GM18907 (cell line): ENCODE measurements at regions not wholly inside any gene's neighbourhood (a gene's known extent, or its start where the extent isn't known, plus 50 kb on each side); places are given as distances from the start of the nearest gene placed in this dataset.
"Not testable (repeated sequence)": the region's sequence is repeated elsewhere in the genome, so short reads cannot be mapped to it uniquely, and the experiment has no call there.

Experiments
- ATAC-seq: cut with Tn5 transposase; IDR thresholded peaks from one replicate; pipeline ENCODE4 v1.9.1; 2021; ENCODE audit warnings: mild to moderate bottlenecking, moderate library complexity; ENCODE audit not compliant: unreplicated experiment

DNA sequence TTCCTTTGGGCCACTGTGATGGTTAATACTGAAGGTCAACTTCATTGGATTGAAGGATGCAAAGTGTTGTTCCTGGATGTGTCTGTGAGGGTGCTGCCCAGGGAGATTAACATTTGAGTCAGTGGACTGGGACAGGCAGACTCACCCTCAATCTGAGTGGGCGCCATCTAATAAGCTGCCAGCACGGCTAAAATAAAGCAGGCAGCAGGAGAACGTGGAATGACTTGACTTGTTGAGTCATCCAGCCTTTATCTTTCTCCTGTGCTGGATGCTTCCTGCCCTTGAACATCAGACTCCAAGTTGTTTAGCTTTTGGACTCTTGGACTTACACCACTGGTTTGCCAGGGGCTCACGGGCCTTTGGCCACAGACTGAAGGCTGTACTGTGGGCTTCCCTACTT, 1046.9 kb downstream of the TYW1 start:
- no peak for ATAC-seq

DNA sequence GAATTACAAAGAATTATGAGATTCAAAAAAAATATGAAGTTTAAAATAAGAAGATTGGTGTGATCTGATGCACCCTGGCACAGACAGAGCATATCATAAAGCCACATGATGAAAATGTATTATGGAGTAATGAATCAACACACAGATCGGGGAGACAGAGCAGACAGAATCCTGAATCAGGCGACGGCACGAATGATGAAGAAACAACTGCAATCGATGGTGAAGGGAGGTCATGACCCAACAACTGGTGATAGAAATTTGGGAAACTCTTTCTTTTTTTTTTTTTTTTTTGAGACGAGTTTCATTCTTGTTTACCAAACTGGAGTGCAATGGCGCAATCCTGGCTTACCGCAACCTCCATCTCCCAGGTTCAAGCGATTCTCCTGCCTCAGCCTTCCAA, 1054.0 kb downstream of the TYW1 start:
- no peak for ATAC-seq

DNA sequence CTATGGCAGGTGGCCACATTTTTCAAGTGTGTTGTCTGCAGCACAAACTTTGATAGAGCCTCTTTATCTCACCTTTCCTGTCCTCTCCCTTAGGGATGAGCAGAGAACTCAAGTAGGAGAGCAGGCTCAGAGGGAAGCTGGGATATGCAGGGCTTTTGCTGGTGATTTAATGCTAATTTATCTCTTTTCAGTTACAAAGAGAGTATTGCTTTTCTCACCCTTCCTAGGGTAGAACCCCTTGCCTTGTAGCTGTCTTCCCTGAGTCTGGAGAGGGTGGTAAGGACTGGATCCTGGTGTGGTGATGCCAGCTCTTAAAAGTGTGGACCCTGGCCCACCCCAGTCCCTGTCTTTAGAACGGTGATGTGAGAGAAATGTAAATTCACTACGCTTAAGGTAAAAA, 1061.4 kb downstream of the TYW1 start:
- no peak for ATAC-seq

DNA sequence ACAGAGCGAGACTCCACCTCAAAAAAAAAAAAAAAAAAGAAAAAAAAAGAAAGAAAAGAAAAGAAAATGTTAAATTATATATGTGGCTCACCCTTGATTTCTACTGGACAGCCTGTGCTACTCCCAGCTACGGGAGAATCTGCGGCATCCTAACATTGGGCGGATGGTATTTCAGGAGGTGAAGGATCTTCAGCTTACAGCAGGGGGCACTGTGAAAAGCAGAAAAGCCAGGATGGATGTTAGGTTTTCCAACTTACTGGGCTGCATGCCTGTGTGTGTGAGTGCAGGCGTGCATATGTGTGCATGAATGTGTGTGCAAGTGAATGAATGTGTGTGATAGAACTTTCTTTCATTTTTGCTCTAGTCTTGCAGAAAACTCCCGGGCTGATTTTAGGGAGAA, 1066.5 kb downstream of the TYW1 start:
- ATAC-seq: no peak

DNA sequence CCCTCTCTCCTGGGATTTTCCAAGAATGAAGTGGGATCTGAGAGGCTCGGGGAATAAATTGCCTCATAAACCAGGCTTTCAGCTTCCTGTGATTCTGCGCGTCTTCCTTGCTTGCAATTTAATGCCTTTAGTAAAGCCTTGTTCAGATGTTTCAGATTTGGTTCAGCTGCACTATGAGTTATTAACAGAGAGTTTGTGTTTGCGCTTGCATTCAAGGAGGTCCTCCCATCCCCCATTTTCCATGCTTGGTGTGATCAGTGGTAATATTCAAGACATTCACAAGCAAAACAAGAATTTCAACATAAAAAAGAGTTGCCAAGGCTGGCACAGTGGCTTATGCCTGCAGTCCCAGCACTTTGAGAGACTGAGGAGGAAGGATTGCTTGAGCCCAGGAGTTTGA, 1068.9 kb downstream of the TYW1 start:
- ATAC-seq: no peak

DNA sequence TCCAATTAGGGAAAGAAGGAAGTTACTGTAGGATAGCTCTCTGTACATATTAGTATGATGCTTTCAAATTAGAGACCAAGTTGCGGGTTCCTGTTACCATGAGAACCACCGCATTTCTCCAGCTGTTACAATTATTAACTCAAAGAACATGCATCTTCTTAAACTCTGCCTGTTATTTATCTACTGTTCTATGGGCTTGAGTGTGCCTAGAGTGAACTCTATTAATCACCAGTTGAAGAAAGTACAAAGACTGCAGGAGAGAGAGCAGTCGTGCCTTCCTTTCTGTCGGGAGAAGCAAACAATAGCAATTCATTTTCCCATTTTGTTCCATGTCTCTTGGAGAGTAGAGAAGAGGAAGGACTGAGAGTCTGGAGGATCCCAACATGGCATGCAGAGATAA, 1071.2 kb downstream of the TYW1 start:
- ATAC-seq: no peak

DNA sequence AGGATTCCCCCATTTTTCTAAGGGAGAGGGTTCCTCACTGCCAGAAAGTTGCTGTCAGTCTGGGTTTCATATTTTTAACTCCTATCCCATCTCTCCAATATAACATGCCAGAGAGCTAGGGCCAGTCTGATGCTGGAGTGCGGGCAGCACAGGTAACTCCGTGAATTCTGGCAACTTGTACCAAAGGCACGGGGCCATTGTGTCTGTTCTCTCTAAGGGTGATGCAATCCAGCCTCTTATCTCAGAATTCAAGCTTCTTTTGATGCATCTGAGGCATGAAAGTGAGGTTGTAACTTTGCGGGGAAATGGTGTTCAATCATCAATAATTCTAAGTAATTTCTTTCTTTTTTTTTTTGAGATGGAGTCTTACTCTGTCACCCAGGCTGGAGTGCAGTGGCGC, 1074.4 kb downstream of the TYW1 start:
- no peak for ATAC-seq

DNA sequence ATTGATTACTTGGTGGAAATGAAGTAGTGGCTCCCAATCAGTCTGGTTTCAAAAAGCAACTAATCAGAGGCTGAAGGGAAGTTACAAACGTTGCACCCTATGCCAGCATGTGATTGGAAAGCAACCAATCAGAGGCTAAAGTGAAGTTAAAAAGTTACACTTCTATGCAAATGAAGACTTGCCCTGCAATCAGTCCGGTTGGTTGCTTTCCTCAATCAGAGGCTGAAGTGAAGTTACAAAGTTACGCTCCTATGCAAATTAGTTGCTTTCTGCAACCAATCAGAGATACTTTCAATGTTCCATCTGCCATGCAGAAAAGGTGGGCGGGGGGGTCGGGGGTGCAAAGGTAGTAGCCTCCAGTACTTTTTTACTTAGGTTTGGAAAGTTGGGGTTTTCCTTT, 1077.1 kb downstream of the TYW1 start:
- no peak for ATAC-seq

DNA sequence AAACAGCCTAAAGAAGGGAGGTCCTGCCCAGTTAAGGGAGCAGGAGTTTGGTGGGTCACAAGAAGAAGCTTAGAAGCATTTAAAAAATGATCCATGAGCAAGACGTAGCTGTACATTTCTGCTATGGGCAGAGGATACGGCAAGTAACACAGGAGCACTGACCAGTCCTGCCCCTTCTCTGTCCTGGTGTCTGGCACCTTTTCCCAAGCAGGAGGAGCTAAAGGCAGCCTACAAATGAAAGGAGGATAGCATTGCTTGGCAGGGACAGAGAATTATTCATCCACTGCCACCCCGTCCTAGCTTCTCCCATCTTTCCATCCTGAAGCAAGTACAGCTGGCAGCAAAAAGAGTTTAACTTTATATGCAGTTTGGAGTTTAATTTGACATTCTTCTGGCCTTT, 1077.6 kb downstream of the TYW1 start:
- no peak for ATAC-seq

DNA sequence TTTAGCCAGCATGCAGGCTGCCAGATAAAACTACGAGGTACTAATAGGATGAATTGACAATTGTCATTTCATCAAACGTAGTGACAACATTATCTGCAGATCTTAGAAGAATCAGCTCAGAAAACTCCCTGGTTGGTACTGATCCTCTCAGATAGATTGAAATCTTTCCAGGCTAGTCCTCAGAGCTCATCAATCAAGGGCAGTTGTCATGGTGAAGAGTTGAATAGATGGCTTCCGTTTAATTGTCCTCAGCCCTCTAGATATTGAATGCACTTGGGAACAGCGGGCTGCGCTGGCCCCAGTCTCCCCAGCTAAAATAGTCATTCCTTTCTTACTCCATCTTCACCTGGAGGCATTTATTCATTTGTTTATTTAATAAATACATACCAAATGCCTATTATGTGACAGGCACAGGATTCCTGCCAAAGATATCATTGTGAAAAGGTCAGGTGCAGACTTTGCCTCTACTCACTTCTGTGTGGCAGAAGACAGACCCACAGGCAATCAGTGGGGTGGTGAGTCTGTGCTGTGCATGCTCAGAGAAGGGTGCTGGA, 1081.6 kb downstream of the TYW1 start:
- ATAC-seq: no peak

DNA sequence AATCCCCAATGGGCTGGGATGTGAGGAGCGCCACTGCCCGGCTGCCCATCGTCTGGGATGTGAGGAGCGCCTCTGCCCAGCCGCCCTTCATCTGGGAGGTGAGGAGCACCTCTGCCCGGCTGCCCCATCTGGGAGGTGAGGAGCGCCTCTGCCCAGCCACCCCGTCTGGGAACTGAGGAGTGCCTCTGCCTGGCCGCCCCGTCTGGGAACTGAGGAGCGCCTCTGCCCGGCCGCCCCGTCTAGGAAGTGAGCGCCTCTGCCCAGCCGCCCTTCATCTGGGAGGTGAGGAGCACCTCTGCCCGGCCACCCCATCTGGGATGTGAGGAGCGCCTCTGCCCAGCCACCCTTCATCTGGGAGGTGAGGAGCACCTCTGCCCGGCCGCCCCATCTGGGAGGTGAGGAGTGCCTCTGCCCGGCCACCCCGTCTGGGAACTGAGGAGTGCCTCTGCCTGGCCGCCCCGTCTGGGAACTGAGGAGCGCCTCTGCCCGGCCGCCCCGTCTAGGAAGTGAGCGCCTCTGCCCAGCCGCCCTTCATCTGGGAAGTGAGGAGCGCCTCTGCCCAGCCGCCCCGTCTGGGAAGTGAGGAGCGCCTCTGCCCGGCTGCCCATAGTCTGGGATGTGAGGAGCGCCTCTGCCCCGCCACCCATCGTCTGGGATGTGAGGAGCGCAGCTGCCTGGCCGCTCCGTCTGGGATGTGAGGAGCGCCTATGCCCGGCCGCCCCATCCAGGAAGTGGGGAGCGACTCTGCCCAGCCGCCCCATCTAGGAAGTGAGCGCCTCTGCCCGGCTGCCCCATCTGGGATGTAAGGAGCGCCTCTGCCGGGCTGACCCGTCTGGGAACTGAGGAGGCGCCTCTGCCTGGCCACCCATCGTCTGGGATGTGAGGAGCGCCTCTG, 1085.7 kb downstream of the TYW1 start:
- ATAC-seq: not testable (repeated sequence)

DNA sequence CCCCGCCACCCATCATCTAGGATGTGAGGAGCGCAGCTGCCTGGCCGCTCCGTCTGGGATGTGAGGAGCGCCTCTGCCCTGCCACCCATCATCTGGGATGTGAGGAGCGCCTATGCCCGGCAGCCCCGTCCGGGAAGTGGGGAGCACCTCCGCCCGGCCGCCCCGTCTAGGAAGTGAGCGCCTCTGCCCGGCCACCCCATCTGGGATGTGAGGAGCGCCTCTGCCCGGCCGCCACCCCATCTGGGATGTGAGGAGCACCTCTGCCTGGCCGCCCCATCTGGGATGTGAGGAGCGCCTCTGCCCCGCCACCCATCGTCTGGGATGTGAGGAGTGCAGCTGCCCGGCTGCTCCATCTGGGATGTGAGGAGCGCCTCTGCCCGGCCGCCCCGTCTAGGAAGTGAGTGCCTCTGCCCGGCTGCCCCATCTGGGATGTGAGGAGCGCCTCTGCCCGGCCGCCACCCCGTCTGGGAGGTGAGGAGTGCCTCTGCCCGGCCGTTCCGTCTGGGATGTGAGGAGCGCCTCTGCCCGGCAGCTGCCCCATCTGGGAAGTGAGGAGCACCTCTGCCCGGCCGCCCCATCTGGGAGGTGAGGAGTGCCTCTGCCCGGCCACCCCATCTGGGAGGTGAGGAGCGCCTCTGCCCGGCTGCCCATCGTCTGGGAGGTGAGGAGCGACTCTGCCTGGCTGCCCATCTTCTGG, 1086.5 kb downstream of the TYW1 start:
- not testable (repeated sequence) for ATAC-seq

DNA sequence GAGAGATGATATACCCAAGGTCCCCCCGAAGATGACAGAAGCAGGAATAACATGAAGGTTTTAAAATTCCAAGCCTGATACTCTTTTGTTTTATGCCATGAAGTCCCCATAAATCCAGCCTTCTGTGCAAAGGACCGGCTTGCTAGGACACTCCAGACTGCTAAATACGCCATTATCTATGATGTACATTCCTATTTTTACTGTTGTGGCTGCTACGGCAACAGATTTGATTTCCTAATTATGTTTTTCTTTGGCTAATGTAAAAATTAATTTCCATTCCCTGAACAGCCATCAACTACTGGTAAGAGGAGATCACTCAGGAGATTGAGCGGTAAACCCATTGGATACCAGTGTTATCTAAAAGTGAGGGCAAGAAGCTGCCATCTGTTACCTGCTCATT, 1090.8 kb downstream of the TYW1 start:
- ATAC-seq: no peak

DNA sequence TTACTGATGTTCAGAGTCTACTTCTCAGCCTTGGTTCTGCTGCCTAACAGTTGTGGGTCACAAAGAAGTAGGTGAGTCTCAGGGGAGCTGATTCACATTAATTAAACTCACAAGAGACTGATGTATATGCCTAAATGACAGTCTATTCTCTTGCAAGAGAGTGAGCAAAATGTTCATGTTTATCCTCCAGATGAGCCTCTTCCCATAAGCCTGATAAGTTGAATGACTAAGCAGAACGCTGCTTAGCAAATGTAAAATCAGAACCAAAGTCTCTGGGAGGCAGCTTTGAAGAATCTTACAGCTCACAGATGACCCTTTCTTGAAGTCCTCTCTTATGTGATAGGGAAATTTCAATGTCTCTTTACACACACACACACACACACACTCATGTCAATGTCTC, 1092.2 kb downstream of the TYW1 start:
- ATAC-seq: no peak

DNA sequence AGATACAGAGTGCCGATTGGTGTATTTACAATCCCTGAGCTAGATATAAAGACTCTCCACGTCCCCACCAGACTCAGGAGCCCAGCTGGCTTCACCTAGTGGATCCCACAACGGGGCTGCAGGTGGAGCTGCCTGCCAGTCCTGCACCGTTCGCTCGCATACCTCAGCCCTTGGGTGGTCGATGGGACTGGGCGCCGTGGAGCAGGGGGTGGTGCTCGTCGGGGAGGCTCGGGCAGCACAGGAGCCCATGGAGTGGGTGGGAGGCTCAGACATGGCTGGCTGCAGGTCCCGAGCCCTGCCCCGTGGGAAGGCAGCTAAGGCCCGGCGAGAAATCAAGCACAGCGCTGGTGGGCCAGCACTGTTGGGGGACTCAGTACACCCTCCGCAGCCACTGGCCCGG, 1093.6 kb downstream of the TYW1 start:
- ATAC-seq: not testable (repeated sequence)

DNA sequence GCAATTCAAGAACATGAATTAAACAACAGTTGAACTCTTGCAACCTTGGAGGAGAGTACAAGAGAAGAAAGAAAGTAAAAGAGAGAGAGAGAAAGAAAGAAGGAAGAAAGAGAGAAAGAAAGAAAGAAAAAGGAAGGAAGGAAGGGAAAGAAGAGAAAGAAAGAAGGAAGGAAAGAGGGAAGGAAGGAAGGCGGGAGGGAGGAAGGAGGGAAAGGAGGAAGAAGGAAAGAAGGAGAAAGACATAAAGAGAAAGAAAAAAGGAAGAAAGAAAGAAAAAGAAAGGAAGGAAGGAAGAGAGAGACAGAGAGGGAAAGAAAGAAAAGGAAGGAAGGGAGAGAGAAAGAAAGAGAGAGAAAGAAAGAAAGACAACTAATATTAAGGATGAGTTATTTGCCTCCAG, 1106.7 kb downstream of the TYW1 start:
- ATAC-seq: no peak

DNA sequence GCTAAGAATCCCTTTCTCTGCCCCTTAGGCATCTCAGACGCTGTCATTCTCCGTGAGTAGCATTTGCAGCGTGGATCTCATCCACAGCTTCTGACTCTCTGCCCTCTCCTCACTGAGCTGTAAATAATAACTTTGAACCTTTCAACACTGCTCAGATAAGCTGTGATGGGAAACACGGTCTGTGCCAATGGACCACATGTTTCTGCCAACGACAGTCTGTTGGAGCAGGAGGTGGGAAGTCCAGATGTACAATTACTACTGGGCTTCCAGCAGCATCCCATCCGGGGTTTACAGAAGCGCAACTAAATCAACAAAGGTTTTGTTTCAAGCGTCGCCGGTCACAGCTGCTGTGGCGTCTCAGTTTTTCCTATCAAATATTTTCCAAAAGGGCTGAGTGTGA, 1110.6 kb downstream of the TYW1 start:
- ATAC-seq: no peak

DNA sequence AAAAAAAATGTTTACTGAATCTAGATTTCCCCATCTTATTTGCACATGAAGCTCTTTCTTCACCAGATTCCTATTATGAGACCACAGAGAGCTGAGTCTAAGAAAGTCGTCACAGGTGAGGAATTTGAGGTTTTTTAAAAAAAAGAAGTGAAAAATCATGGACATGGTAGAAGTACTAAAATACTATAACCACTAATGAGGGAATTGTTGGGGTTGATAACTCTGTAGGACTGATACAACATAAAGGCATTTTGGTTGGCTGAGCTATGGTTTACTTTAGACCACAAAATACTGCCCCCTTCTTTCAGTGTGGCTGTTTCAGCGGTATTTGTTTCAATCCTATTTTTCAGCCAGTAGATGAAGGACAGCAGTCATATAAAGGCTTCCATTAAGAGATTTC, 1111.3 kb downstream of the TYW1 start:
- no peak for ATAC-seq

DNA sequence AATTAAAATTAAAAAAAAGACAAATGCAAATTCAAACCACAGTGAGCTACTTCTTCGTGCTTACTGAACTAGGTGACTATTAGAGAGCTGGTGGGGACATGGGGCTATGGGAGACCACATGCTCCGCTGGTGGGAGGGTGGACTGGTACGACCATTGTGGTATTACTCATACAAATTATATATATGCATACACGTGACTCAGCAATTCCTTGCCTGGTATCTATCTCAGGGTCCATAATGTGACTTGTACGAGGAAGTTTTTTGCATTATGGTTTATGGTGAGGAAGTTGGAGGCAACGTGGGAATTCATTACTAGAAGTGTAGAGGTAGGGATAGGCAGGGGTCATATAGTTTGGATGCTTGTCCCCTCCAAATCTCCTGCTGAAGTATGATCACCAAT, 1112.7 kb downstream of the TYW1 start:
- no peak for ATAC-seq

DNA sequence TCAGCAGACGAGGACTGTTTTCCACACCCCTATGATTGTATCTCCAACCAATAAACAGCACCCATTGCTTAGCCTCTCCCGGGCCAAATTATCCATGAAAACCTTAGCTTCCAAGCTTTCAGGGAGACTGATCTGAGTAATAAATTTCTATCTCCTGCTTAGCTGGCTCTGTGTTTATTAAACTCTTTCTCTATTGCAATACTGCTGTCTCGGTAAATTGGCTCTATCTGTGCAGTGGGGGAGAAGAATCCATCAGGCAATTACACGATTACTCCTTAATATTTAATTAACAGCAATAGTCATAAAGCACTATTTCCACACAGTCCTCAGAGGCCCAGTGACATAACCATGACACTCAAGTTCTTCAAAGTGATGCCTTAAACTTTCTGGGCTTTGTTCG, 1122.8 kb downstream of the TYW1 start:
- ATAC-seq: no peak

DNA sequence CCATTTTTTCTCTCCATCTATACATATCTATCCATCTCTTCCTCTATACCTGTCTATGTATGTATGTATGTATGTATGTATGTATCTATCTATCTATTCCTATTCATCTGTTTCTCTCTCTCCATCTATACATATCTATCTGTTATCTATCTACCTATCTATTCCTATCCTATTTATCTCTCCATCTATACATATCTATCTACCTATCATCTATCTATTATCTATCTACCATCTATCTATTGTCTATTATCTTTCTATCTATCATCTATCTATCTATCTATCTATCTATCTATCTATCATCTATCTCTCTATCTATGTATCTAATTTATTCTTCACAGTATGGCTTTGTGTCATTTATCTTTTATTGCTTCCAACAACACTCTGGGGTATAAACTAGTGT, 1124.4 kb downstream of the TYW1 start:
- no peak for ATAC-seq

DNA sequence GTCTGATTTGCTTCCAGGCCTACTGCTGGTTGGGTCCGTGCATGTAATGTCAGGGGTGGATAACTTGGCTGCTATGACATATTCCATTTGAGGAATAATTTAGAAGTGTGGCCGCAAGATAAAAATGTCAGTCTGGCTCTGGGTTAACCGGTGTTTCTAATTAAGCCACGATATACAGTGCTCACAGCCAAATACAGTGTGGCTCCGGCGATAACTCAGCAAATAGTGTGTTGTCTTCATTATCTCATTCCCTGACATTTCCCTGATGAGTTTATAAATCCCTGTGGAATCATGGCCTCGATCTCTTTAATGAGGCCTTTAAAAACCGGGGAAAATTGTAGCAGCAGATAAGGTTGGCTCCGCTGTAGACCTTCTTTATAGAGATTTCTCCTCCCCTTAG, 1125.0 kb downstream of the TYW1 start:
- no peak for ATAC-seq
